ENCODE measurements at regions not wholly inside any gene's neighbourhood (a gene's known extent, or its start where the extent isn't known, plus 50 kb on each side); places are given as distances from the start of the nearest gene placed in this dataset.

GRCh38 chr4:159489646-159490045, 386.8 kb downstream of the RAPGEF2 start:
- no TSS peak for BruUV-seq (replicated peaks)
- no peaks in the 10 kb centered on the region for H3K36me3 ChIP-seq (ENCODE audit: insufficient read depth, low read length, poor library complexity, severe bottlenecking)

GRCh38 chr4:159495515-159496236, 392.8 kb downstream of the RAPGEF2 start:
- Histone ChIP-seq H3K27me3 (replicated peaks; ENCODE audit: insufficient read depth, low read depth, low read length, poor library complexity) (no peaks in the 10 kb centered on the region), H3K4me3 (ENCODE audit: low read depth, low read length, poor library complexity, severe bottlenecking) (no peak overlapping the region), H3K36me3 (ENCODE audit: insufficient read depth, low read length, poor library complexity, severe bottlenecking) (no peaks in the 10 kb centered on the region), H3K4me1 (ENCODE audit: insufficient read depth, low read length, poor library complexity, severe bottlenecking) (no peaks in the 10 kb centered on the region), H3K27ac (ENCODE audit: low read depth, low read length, poor library complexity, severe bottlenecking) (no peak overlapping the region), H3K9me3 (ENCODE audit: low read depth, low read length, poor library complexity, severe bottlenecking) (no peaks in the 10 kb centered on the region)
- no TSS peak for BruUV-seq (replicated peaks)
- ChIA-PET CTCF (no interaction called here), POLR2A (ENCODE audit: low non-redundant PET) (no interaction called here)
- intact Hi-C loops (cut with micrococcal nuclease; ENCODE audit: unreplicated experiment) = no loop called here
- TF ChIP-seq EZH2 (IDR thresholded peaks at IDR 0.05; ENCODE audit: borderline replicate concordance, low read depth, low read length, poor library complexity, severe bottlenecking) = no peak
- TF ChIP-seq CTCF (conservative IDR thresholded peaks at IDR 0.05; ENCODE audit: low read depth, low read length) = no peak
- no peak for DNase-seq (ENCODE audit: low spot score)

More at GRCh38 chr4:159489646-159490045, 386.8 kb downstream of the RAPGEF2 start:
- intact Hi-C loops (cut with micrococcal nuclease; ENCODE audit: unreplicated experiment) = loop anchor here (5.0 to 10.0 kb wide), 3 partner anchors 118 to 1765 kb away; no protein-coding TSS in a partner anchor
- Histone ChIP-seq H3K9me3 (ENCODE audit: low read depth, low read length, poor library complexity, severe bottlenecking) (no peaks in the 10 kb centered on the region), H3K27me3 (replicated peaks; ENCODE audit: insufficient read depth, low read depth, low read length, poor library complexity) (no peaks in the 10 kb centered on the region), H3K4me3 (ENCODE audit: low read depth, low read length, poor library complexity, severe bottlenecking) (no peak overlapping the region), H3K4me1 (ENCODE audit: insufficient read depth, low read length, poor library complexity, severe bottlenecking) (peaks cover 10% of the 10 kb centered on the region), H3K27ac (ENCODE audit: low read depth, low read length, poor library complexity, severe bottlenecking) (no peak overlapping the region)
- TF ChIP-seq EZH2 (IDR thresholded peaks at IDR 0.05; ENCODE audit: borderline replicate concordance, low read depth, low read length, poor library complexity, severe bottlenecking) = no peak
- no peak for TF ChIP-seq CTCF (conservative IDR thresholded peaks at IDR 0.05; ENCODE audit: low read depth, low read length)
- POLR2A ChIA-PET (ENCODE audit: low non-redundant PET) = no interaction called here
- CTCF ChIA-PET = interaction anchor here (1.3 kb wide), 1 partner anchor 1235 kb away, joined by 4 read pairs; no protein-coding TSS in a partner anchor
- no peak for DNase-seq (ENCODE audit: low spot score)

GRCh38 chr4:159496248-159496647, 393.4 kb downstream of the RAPGEF2 start:
- POLR2A ChIA-PET (ENCODE audit: low non-redundant PET) = no interaction called here
- CTCF ChIA-PET = no interaction called here
- BruUV-seq (replicated peaks) = no TSS peak
- Histone ChIP-seq H3K4me1 (ENCODE audit: insufficient read depth, low read length, poor library complexity, severe bottlenecking) (no peaks in the 10 kb centered on the region), H3K27me3 (replicated peaks; ENCODE audit: insufficient read depth, low read depth, low read length, poor library complexity) (no peaks in the 10 kb centered on the region), H3K9me3 (ENCODE audit: low read depth, low read length, poor library complexity, severe bottlenecking) (no peaks in the 10 kb centered on the region), H3K27ac (ENCODE audit: low read depth, low read length, poor library complexity, severe bottlenecking) (no peak overlapping the region), H3K4me3 (ENCODE audit: low read depth, low read length, poor library complexity, severe bottlenecking) (no peak overlapping the region), H3K36me3 (ENCODE audit: insufficient read depth, low read length, poor library complexity, severe bottlenecking) (no peaks in the 10 kb centered on the region)
- no peak for TF ChIP-seq EZH2 (IDR thresholded peaks at IDR 0.05; ENCODE audit: borderline replicate concordance, low read depth, low read length, poor library complexity, severe bottlenecking)
- intact Hi-C loops (cut with micrococcal nuclease; ENCODE audit: unreplicated experiment) = no loop called here
- DNase-seq (ENCODE audit: low spot score) = no peak

- intact Hi-C loops (cut with micrococcal nuclease; ENCODE audit: unreplicated experiment) = no loop called here
- Histone ChIP-seq H3K9me3 (ENCODE audit: low read depth, low read length, poor library complexity, severe bottlenecking) (no peaks in the 10 kb centered on the region), H3K36me3 (ENCODE audit: insufficient read depth, low read length, poor library complexity, severe bottlenecking) (no peaks in the 10 kb centered on the region), H3K27ac (ENCODE audit: low read depth, low read length, poor library complexity, severe bottlenecking) (no peak overlapping the region), H3K27me3 (replicated peaks; ENCODE audit: insufficient read depth, low read depth, low read length, poor library complexity) (no peaks in the 10 kb centered on the region), H3K4me3 (ENCODE audit: low read depth, low read length, poor library complexity, severe bottlenecking) (no peak overlapping the region), H3K4me1 (ENCODE audit: insufficient read depth, low read length, poor library complexity, severe bottlenecking) (no peaks in the 10 kb centered on the region)
- BruUV-seq (replicated peaks) = no TSS peak
- TF ChIP-seq EZH2 (IDR thresholded peaks at IDR 0.05; ENCODE audit: borderline replicate concordance, low read depth, low read length, poor library complexity, severe bottlenecking) (no peak), CTCF (conservative IDR thresholded peaks at IDR 0.05; ENCODE audit: low read depth, low read length) (no peak)
- ChIA-PET CTCF (interaction anchor here (0.6 kb wide), 1 partner anchor 12 kb away, joined by 4 read pairs; no protein-coding TSS in a partner anchor), POLR2A (ENCODE audit: low non-redundant PET) (no interaction called here)
- DNase-seq (ENCODE audit: low spot score) = no peak
Measured at GRCh38 chr4:159497936-159498335, 395.1 kb downstream of the RAPGEF2 start.

Data from A673 (cell line).